Uterus (tissue), 2 donors: ENCODE measurements at regions not wholly inside any gene's neighbourhood (a gene's known extent, or its start where the extent isn't known, plus 50 kb on each side); places are given as distances from the start of the nearest gene placed in this dataset.

Source experiments
- CTCF ChIP-seq, 4 experiments: fragments of 200-600 bp in 2 of 4; fragments of 450-650 bp in 2 of 4; sonication (generic) in 2 of 4; IDR thresholded peaks; one replicate each; pipeline ENCODE4 v1.5.1; 2016 to 2019; ENCODE audit warnings: antibody characterized with exemption in 4 of 4, mild to moderate bottlenecking in 2 of 4, moderate library complexity in 1 of 4
- POLR2A ChIP-seq, 2 donors: fragments of 450-650 bp; IDR thresholded peaks; one replicate each; pipeline ENCODE4 v1.6.1; 2016; ENCODE audit warnings: antibody characterized with exemption in 2 of 2, mild to moderate bottlenecking in 1 of 2, moderate library complexity in 1 of 2

- TF ChIP-seq POLR2A (IDR thresholded peaks at IDR 0.05), result no peak
- no peak for TF ChIP-seq CTCF (IDR thresholded peaks at IDR 0.05)
These were observed 544.9 kb downstream of the ANKRD50 start for GRCh38 chr4:124167602-124168001.
